ENCODE measurements at regions not wholly inside any gene's neighbourhood (a gene's known extent, or its start where the extent isn't known, plus 50 kb on each side); places are given as distances from the start of the nearest gene placed in this dataset.

DNA sequence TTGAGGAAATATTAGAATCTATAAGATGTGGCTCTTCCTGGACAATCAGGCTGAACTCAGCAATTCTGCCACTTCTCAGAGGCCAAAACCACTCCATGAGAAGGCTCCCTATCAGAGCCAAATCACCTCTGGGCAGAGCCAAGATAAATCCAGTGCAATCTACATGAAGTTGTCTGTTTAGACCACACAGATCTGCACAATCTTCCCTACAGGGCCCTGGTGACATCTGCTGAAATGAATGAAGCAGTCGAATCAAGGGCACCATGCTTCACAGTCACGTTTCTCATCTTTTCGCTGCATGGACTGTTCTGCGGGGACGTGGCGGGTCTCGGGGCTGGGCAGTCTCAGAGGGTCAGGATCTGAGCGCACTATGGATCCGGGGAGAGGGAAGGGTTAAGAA is 60.1 kb upstream of the CD93 start:
- no peak for TF ChIP-seq POLR2A (IDR thresholded peaks at IDR 0.05; ENCODE audit: low read depth, low read length)
- TF ChIP-seq POU2F2 (IDR thresholded peaks at IDR 0.05; ENCODE audit: low read depth, low read length): no peak
- TF ChIP-seq POLR2AphosphoS5 (IDR thresholded peaks at IDR 0.05; ENCODE audit: low read depth, low read length): no peak
- no peak for TF ChIP-seq TAF1 (IDR thresholded peaks at IDR 0.05; ENCODE audit: low read depth, low read length)
- no peak for TF ChIP-seq SPI1 (IDR thresholded peaks at IDR 0.05; ENCODE audit: low read depth, low read length)

Measured in GM12891 (cell line).